Activated T-helper 17 cell treated with anti-CD3 and anti-CD28 coated beads, Interleukin-2, amount 50 U/mL, for 72 hours (primary cell): ENCODE measurements at regions not wholly inside any gene's neighbourhood (a gene's known extent, or its start where the extent isn't known, plus 50 kb on each side); places are given as distances from the start of the nearest gene placed in this dataset.
"Not testable (repeated sequence)": the region's sequence is repeated elsewhere in the genome, so short reads cannot be mapped to it uniquely, and the experiment has no call there.

ENCODE experiments used
- ATAC-seq: fragments of 150-1000 bp; cut with Tn5 transposase; replicated peaks from 2 replicates; pipeline ENCODE4 v1.10.0; 2021; ENCODE audit warnings: mild to moderate bottlenecking, moderate library complexity
- H3K27ac Mint-ChIP-seq: one replicate; pipeline ENCODE4 v1.8.0; 2022; ENCODE audit warnings: mixed read lengths
- H3K27me3 Mint-ChIP-seq: one replicate; pipeline ENCODE4 v1.8.0; 2022; ENCODE audit warnings: mixed read lengths
- H3K36me3 Mint-ChIP-seq: one replicate; pipeline ENCODE4 v1.8.0; 2022; ENCODE audit warnings: low read depth, mild to moderate bottlenecking, mixed read lengths
- H3K4me1 Mint-ChIP-seq: one replicate; pipeline ENCODE4 v1.8.0; 2022; ENCODE audit warnings: mixed read lengths
- H3K4me3 Mint-ChIP-seq: one replicate; pipeline ENCODE4 v1.8.0; 2022; ENCODE audit warnings: mild to moderate bottlenecking, mixed read lengths
- H3K9me3 Mint-ChIP-seq: one replicate; pipeline ENCODE4 v1.8.0; 2022; ENCODE audit warnings: mixed read lengths

DNA sequence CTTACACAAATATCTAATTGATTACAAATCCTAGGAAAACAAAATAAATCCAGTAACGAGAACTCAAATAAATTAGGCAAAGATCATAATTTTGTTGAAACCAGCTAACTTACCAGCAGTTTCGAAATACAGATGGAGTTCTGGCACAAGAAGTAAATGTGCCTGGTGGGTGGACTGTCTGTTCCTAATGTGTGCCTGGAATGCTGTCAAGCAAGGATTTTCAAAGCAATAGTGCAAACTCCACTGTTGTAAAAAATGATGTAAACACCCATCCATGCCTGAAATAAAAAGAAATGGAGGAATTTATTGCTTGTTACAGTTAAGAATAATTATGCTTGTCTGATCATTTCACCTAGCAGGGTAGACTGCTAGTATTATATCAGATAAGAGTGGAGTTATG, 423.9 kb upstream of the MAP2 start:
- Mint-ChIP-seq H3K9me3 (peaks cover 8% of the 10 kb centered on the region), H3K4me3 (no peak overlapping the region), H3K27me3 (no peaks in the 10 kb centered on the region), H3K4me1 (no peaks in the 10 kb centered on the region), H3K27ac (no peak overlapping the region), H3K36me3 (no peaks in the 10 kb centered on the region)
- no peak for ATAC-seq

DNA sequence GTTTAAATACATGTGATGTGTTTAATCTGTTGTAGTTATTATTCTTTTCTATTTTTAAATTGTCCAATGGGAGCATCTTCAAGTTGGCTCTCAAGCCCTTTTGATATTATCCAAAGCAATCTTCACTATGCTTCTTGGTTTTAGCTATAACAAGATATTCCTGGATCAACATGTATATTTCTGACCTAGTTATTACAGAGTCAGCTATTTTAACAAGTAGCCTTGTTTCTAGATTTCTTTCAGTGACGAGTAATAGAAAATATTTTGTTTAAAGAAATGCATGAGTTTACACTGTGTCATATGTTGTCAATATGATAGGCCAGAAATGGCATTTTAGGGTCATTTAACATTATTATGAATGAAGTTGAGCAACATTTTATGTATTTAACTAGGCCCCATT, 421.8 kb upstream of the MAP2 start:
- Mint-ChIP-seq H3K36me3 (no peaks in the 10 kb centered on the region), H3K27ac (no peak overlapping the region), H3K27me3 (no peaks in the 10 kb centered on the region), H3K9me3 (peaks cover 13% of the 10 kb centered on the region), H3K4me1 (no peaks in the 10 kb centered on the region), H3K4me3 (no peak overlapping the region)
- ATAC-seq: no peak

DNA sequence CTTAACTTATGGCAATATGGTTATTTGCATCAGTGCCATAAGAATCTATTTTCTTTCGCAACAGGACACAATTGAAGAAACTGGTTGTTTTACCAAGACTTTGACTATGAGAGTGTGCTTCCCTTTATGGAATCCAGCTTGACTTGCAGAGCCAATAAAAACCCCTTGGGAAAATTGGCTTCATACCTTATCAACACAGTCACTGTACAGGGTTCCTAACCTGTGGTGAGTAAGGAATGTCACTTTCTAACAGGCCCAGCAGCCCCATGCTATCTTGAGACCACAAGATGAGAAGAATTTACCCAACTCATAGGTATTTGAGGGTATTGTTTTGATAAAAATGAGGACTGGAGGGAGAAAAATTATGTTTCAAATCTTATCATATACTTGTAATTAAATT, 418.5 kb upstream of the MAP2 start:
- no peak overlapping the region for H3K27ac Mint-ChIP-seq
- no peaks in the 10 kb centered on the region for H3K4me1 Mint-ChIP-seq
- no peak for ATAC-seq
- H3K9me3 Mint-ChIP-seq: peaks cover 13% of the 10 kb centered on the region
- no peak overlapping the region for H3K4me3 Mint-ChIP-seq
- H3K27me3 Mint-ChIP-seq: no peaks in the 10 kb centered on the region
- no peaks in the 10 kb centered on the region for H3K36me3 Mint-ChIP-seq

DNA sequence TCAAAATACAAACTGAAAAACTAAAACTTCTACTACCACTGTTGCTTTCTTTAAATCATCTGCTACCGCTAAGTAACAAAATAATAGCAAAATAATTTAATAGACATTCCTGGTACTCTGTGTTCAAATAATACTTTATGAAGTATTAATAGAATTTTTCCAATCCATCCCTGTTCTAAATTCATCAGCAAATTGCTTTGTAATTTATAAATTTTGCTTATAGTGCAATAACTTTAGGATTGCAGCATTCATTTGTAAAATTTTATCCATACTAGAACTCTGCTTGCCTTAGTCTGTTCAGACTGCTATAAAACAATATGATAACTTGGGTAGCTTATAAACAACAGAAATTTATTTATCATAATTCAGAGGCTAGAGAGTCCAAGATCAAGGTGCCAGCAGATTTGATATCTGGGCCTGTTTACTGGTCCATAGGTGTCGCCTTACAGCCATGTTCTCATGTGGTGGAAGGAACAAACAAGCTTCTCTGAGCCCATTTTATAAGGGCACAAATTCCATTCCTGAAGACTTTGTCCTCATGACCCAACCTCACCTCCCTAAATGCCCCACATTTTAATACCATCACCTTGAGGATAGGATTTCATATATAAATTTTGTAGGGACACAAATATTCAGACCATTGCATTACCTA, 415.1 kb upstream of the MAP2 start:
- Mint-ChIP-seq H3K4me3 (no peak overlapping the region), H3K4me1 (no peaks in the 10 kb centered on the region), H3K9me3 (peaks cover 9% of the 10 kb centered on the region), H3K27ac (no peak overlapping the region), H3K36me3 (no peaks in the 10 kb centered on the region), H3K27me3 (no peaks in the 10 kb centered on the region)
- no peak for ATAC-seq

DNA sequence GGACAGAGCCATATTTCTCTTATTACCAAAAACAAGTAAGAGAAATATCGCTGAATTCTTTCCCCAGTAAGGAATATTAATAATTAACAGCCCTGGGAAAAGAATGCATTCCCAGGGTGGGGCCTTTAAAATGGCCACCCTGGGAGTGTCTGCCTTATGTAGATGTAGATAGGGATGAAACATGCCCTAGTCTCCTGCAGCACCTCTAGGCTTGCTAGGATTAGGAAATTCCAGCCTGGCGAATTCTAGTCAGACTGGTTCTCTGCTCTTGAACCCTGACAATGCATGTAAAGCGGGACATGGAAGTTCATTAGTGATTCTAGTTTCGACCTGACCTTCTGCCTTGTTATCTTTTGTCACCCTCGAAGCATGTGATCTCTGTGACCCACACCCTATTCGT, 405.2 kb upstream of the MAP2 start:
- H3K4me1 Mint-ChIP-seq, H3K36me3 Mint-ChIP-seq, ATAC-seq: not testable (repeated sequence)

DNA sequence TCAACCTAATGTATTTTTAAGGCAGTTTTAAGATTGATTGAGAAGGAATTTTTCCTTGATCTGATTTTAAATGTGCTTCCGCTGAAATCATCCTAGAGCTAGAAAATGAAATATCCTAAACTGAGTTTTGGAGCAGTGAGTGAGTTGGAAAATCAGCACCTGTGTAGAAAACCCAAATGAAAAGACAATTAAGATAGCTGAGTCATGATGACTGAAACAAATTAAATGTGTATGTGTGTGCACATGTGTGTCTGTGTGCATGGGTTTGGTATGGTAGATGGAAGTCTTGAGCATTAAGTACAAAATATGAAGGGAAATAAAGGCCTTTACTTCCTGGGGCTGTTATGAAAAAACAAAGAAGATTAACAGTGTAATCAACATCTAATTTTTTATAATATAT, 394.6 kb upstream of the MAP2 start:
- Mint-ChIP-seq H3K27ac (no peak overlapping the region), H3K36me3 (no peaks in the 10 kb centered on the region), H3K9me3 (peaks cover 14% of the 10 kb centered on the region), H3K4me1 (no peaks in the 10 kb centered on the region), H3K27me3 (no peaks in the 10 kb centered on the region), H3K4me3 (no peak overlapping the region)
- no peak for ATAC-seq

More for the DNA sequence above, 405.2 kb upstream of the MAP2 start:
- peaks cover 11% of the 10 kb centered on the region for H3K9me3 Mint-ChIP-seq
- H3K27ac Mint-ChIP-seq, H3K27me3 Mint-ChIP-seq, H3K4me3 Mint-ChIP-seq: not testable (repeated sequence)

DNA sequence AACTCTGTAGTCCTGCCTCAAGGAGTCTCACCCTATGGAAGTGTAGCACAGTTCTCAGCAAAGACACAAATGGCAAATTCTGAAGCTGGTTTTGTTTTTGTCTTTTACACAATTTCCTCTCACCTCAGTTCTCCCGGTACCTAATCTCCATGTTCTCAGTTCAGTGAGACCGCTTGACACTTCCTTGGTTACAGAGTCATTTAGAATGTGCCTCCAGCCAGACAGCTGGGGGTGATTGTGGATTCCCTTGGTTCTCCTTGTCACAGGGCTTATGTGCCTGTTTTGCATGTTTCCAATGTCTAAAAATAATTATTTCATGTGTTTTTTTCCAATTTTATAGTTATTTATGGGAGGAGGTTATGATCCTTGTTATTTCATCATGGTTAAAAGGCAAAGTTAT, 379.5 kb upstream of the MAP2 start:
- no peak overlapping the region for H3K27ac Mint-ChIP-seq
- no peaks in the 10 kb centered on the region for H3K36me3 Mint-ChIP-seq
- no peaks in the 10 kb centered on the region for H3K27me3 Mint-ChIP-seq
- H3K4me1 Mint-ChIP-seq: no peaks in the 10 kb centered on the region
- peaks cover 9% of the 10 kb centered on the region for H3K9me3 Mint-ChIP-seq
- no peak overlapping the region for H3K4me3 Mint-ChIP-seq
- ATAC-seq: no peak

DNA sequence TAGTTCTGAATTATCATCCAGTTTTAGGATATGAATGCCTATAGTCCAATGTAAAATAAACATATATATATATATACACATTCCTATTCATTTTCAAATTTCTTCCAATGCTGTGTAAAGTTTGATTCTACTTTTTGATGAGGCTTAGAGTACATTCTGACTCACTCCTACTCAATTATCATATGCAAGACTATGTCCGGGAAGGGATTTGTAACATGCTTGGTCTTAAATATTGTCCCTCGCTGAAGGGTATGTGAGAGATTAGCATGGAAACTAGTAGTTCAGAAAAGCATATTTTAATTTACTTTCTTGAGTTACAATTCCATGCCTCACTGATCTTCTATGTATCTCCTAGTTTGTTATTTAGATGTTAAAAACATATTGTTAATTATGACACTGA, 377.7 kb upstream of the MAP2 start:
- no peaks in the 10 kb centered on the region for H3K4me1 Mint-ChIP-seq
- no peaks in the 10 kb centered on the region for H3K27me3 Mint-ChIP-seq
- H3K27ac Mint-ChIP-seq: no peak overlapping the region
- peaks cover 5% of the 10 kb centered on the region for H3K9me3 Mint-ChIP-seq
- no peak overlapping the region for H3K4me3 Mint-ChIP-seq
- ATAC-seq: no peak
- H3K36me3 Mint-ChIP-seq: no peaks in the 10 kb centered on the region

DNA sequence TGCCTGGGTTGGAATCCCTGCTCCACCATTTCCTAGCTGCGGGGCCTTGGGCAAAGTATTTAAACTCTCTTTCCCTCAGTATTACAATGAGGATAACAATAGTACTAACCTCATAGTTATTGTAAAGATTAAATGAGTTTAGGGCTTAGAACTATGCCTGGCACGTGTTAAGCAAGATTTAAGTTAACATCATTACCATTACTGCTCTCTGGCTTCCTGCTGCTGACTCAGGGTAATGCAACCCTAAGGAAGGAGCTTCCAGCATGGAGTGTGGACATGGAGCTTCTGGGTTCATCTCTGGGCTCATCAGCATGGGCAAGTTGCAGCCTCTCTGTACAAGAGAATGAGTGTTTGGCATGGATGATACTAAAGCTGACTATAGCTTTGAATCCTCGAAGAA, 374.2 kb upstream of the MAP2 start:
- Mint-ChIP-seq H3K36me3 (no peaks in the 10 kb centered on the region), H3K27ac (no peak overlapping the region), H3K27me3 (no peaks in the 10 kb centered on the region), H3K4me3 (no peak overlapping the region), H3K4me1 (no peaks in the 10 kb centered on the region), H3K9me3 (peaks cover 5% of the 10 kb centered on the region)
- ATAC-seq: no peak

DNA sequence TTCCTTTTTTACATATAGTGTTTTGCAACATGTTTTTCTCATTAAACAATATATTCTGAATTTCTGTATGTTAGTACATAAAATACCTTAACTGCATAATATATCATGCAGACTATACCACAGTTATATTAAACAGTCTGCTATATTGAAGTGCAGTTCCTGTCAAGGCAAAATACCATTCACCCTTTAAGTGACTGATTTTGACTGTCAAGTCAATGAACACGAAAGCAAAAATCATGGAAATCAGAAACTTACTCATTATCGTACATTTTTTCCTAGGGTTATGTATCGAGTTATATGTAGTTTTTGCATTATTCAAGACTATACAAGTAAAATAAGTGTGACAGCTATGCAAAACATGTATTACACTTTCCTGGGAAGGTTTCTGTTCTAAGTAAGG, 361.6 kb upstream of the MAP2 start:
- H3K36me3 Mint-ChIP-seq: no peaks in the 10 kb centered on the region
- ATAC-seq: no peak
- H3K27me3 Mint-ChIP-seq: no peaks in the 10 kb centered on the region
- H3K4me3 Mint-ChIP-seq: no peak overlapping the region
- H3K9me3 Mint-ChIP-seq: peaks cover 5% of the 10 kb centered on the region
- H3K27ac Mint-ChIP-seq: no peak overlapping the region
- no peaks in the 10 kb centered on the region for H3K4me1 Mint-ChIP-seq

DNA sequence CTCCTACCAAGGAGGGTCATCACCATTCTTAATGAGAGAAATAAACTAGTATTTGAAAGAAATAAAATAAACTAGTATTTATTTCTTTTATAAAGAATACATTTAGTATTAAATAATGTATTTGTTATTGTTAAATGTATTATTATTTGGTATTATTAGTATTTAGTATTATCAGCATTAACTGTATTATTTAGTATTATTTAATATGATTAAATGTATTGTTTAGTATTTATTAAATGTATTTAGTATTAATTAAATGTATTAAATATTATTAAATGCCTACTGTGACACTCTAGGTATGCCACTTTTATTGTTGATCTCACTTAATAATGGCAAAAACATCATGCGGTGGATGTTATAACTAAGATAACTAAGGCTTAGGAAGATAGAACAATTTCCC, 353.6 kb upstream of the MAP2 start:
- no peak for ATAC-seq
- H3K36me3 Mint-ChIP-seq: no peaks in the 10 kb centered on the region
- H3K27me3 Mint-ChIP-seq: no peaks in the 10 kb centered on the region
- no peaks in the 10 kb centered on the region for H3K9me3 Mint-ChIP-seq
- no peak overlapping the region for H3K27ac Mint-ChIP-seq
- H3K4me3 Mint-ChIP-seq: no peak overlapping the region
- H3K4me1 Mint-ChIP-seq: no peaks in the 10 kb centered on the region

DNA sequence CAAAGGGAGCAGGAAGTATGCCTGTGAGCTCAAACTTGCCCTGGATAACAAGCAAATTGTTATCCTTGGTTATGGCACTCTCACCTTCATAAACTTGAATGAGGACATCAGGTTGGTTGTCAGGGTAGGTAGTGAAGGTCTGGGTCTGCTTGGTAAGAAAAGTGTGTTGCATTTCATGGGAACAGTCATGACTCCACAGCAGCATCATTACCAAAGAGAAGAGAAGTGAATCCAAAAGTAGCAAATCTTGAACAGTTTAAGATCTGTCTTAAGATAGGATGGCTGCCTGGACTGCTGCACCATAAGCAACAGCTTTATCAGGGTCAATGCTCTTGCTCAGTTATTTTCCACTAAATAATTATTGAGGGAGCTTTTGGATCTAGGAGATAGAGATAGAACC, 350.7 kb upstream of the MAP2 start:
- Mint-ChIP-seq H3K4me3 (no peak overlapping the region), H3K27ac (no peak overlapping the region), H3K36me3 (no peaks in the 10 kb centered on the region), H3K27me3 (no peaks in the 10 kb centered on the region), H3K9me3 (peaks cover 4% of the 10 kb centered on the region), H3K4me1 (no peaks in the 10 kb centered on the region)
- no peak for ATAC-seq

DNA sequence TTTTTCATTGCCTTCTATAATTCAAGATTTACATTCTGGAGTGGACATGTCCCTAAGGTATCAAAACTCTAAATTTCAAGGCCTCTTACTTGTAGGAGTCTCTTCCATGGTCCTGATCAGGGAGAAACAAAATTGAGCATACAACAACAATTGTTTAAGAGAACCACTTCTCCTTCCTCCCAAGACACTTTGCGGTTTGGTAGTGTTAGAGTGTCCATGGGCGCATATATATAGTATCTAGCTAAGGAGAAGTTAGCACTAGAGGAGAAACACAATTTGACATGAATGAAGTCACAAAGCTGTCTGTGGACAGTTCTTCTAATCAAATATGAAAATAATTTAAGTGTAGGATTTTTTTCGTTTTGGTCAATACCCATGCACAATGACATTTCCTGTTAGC, 349.1 kb upstream of the MAP2 start:
- no peak overlapping the region for H3K4me3 Mint-ChIP-seq
- no peaks in the 10 kb centered on the region for H3K27me3 Mint-ChIP-seq
- H3K4me1 Mint-ChIP-seq: no peaks in the 10 kb centered on the region
- H3K36me3 Mint-ChIP-seq: no peaks in the 10 kb centered on the region
- H3K9me3 Mint-ChIP-seq: peaks cover 4% of the 10 kb centered on the region
- no peak overlapping the region for H3K27ac Mint-ChIP-seq
- no peak for ATAC-seq

DNA sequence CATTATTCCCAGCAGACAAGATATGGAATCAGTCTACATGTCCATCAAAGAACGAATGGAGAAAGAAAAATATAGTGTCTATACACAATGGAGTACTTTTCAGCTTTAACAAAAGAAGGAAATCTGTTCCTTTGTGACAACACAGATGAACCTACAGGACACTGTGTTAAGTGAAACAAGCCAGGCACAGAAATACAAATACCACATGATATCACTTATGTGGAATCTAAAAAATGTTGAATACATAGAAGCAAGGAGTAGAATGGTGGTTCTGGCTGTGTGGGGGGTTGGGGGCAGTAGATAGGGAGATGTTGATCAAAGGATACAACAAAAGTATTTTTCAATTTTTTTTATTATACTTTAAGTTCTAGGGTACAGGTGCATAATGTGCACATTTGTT, 347.7 kb upstream of the MAP2 start:
- no peaks in the 10 kb centered on the region for H3K4me1 Mint-ChIP-seq
- no peak overlapping the region for H3K27ac Mint-ChIP-seq
- no peaks in the 10 kb centered on the region for H3K36me3 Mint-ChIP-seq
- peaks cover 8% of the 10 kb centered on the region for H3K9me3 Mint-ChIP-seq
- ATAC-seq: no peak
- no peaks in the 10 kb centered on the region for H3K27me3 Mint-ChIP-seq
- no peak overlapping the region for H3K4me3 Mint-ChIP-seq

DNA sequence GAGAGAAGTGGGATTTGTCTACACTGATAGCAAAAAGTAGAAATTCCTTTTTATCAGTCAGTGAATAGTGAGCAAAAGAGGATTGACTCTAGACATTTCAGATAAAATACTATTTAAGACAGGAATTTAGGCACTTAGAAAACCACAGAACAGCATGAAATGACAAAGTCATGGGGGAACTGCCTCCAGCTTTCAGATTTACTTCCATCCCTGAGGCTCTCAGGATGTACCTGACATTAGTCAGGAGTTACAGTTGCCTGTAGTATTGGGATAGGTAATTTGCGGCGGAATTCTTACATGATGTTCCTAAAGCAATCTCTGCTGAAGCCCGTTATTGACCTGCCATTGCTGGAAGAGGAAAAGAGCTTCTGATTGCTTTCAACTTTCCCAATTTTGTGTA, 337.1 kb upstream of the MAP2 start:
- no peak for ATAC-seq
- no peaks in the 10 kb centered on the region for H3K27me3 Mint-ChIP-seq
- no peaks in the 10 kb centered on the region for H3K4me1 Mint-ChIP-seq
- H3K27ac Mint-ChIP-seq: no peak overlapping the region
- H3K36me3 Mint-ChIP-seq: no peaks in the 10 kb centered on the region
- H3K4me3 Mint-ChIP-seq: no peak overlapping the region
- H3K9me3 Mint-ChIP-seq: peaks cover 4% of the 10 kb centered on the region

DNA sequence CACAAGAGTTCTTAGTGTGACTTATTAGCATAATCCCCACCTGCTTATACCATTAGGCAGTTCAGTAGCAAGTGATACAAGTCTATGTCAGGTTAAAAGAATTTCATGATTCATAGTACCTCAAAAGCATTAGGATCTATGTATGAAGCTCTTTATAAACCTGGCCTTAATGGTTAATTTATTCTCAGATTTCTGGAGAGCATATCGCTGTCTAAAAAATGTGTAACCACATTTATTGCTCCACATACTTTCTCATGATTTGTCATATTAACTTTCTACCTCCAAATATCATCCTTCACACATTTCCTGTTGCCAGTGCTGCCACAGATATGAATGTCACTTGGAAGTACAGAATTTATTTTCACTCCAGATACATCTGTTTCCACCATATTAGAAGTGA, 332.8 kb upstream of the MAP2 start:
- Mint-ChIP-seq H3K9me3 (peaks cover 8% of the 10 kb centered on the region), H3K27me3 (no peaks in the 10 kb centered on the region), H3K4me3 (no peak overlapping the region), H3K27ac (no peak overlapping the region), H3K36me3 (no peaks in the 10 kb centered on the region), H3K4me1 (no peaks in the 10 kb centered on the region)
- no peak for ATAC-seq
